Neural cell (in vitro differentiated cells): ENCODE measurements at regions not wholly inside any gene's neighbourhood (a gene's known extent, or its start where the extent isn't known, plus 50 kb on each side); places are given as distances from the start of the nearest gene placed in this dataset.
A peak's percentile ranks its signal among the peaks of the same experiment; 100 is the strongest.

Source experiments
- H2AFZ ChIP-seq: fragments of 200-600, 300-800 bp; sonication (generic), shearing (Covaris generic); 2 replicates; pipeline ENCODE4 v1.6.0; 2014; ENCODE audit warnings: low read depth, mild to moderate bottlenecking, antibody characterized with exemption, low read length, moderate library complexity
- H3F3A ChIP-seq: fragments of 200-600 bp; shearing (Covaris generic); 2 replicates; pipeline ENCODE4 v1.6.1; 2016; ENCODE audit warnings: mild to moderate bottlenecking, moderate library complexity, mixed read lengths, antibody characterized with exemption, low read length; ENCODE audit not compliant: insufficient read depth, poor library complexity, severe bottlenecking
- H3K27ac ChIP-seq: fragments of 200-600, 300-800 bp; sonication (generic), shearing (Covaris generic); 2 replicates; pipeline ENCODE4 v1.5.1; 2014; ENCODE audit warnings: mild to moderate bottlenecking, low read length, moderate library complexity
- H3K27me3 ChIP-seq: fragments of 300-800, 200-600 bp; sonication (generic), shearing (Covaris generic); 2 replicates; pipeline ENCODE4 v1.6.0; 2014; ENCODE audit warnings: mild to moderate bottlenecking, low read depth, low read length, moderate library complexity; ENCODE audit not compliant: insufficient read depth
- H3K36me3 ChIP-seq: fragments of 300-800, 200-600 bp; sonication (generic), shearing (Covaris generic); 2 replicates; pipeline ENCODE4 v1.5.1; 2014; ENCODE audit warnings: mild to moderate bottlenecking, antibody characterized with exemption, low read length, moderate library complexity; ENCODE audit not compliant: insufficient read depth
- H3K4me2 ChIP-seq: fragments of 300-800, 200-600 bp; sonication (generic), shearing (Covaris generic); 2 replicates; pipeline ENCODE4 v1.6.0; 2014; ENCODE audit warnings: mild to moderate bottlenecking, low read length
- H3K4me3 ChIP-seq: fragments of 300-800, 200-600 bp; sonication (generic), shearing (Covaris generic); 2 replicates; pipeline ENCODE4 v1.5.1; 2014; ENCODE audit warnings: mild to moderate bottlenecking, low read length, moderate library complexity
- H3K79me2 ChIP-seq: fragments of 200-600 bp; shearing (Covaris generic); replicated peaks from 2 replicates; pipeline ENCODE4 v1.6.0; 2014; ENCODE audit warnings: mild to moderate bottlenecking, low read length, moderate library complexity; ENCODE audit not compliant: insufficient read depth
- H3K9ac ChIP-seq: fragments of 300-800, 200-600 bp; sonication (generic), shearing (Covaris generic); 2 replicates; pipeline ENCODE4 v1.6.1; 2016; ENCODE audit warnings: mild to moderate bottlenecking, low read length, mixed read lengths
- H3K9me2 ChIP-seq: fragments of 200-600 bp; shearing (Covaris generic); 2 replicates; pipeline ENCODE4 v1.6.1; 2016; ENCODE audit warnings: mild to moderate bottlenecking, low read length, mixed read lengths; ENCODE audit not compliant: insufficient read depth
- H3K9me3 ChIP-seq: fragments of 200-600, 300-800 bp; sonication (generic), shearing (Covaris generic); 2 replicates; pipeline ENCODE4 v1.6.1; 2016; ENCODE audit warnings: mild to moderate bottlenecking, mixed run types, low read length, moderate library complexity, mixed read lengths
- H4K20me1 ChIP-seq: fragments of 200-600 bp; shearing (Covaris generic); 2 replicates; pipeline ENCODE4 v1.6.1; 2016; ENCODE audit warnings: mild to moderate bottlenecking, mixed run types; ENCODE audit not compliant: insufficient read depth
- EP300 ChIP-seq: fragments of 450-650 bp; conservative IDR thresholded peaks from 2 replicates; pipeline ENCODE4 v1.6.1; 2014; ENCODE audit warnings: antibody characterized with exemption, mild to moderate bottlenecking, moderate library complexity; ENCODE audit not compliant: poor library complexity, severe bottlenecking
- EZH2 ChIP-seq: fragments of 200-600, 300-800 bp; shearing (Covaris generic), sonication (generic); IDR thresholded peaks from 2 replicates; pipeline ENCODE4 v1.6.1; 2014; ENCODE audit warnings: antibody characterized with exemption, low read length, borderline replicate concordance, mild to moderate bottlenecking; ENCODE audit not compliant: insufficient read depth, poor library complexity, severe bottlenecking
- MXI1 ChIP-seq: fragments of 450-650 bp; conservative IDR thresholded peaks from 2 replicates; pipeline ENCODE4 v1.6.1; 2014; ENCODE audit warnings: antibody characterized with exemption, mild to moderate bottlenecking; ENCODE audit not compliant: poor library complexity, severe bottlenecking
- POLR2AphosphoS5 ChIP-seq: IDR thresholded peaks from 2 replicates; pipeline ENCODE4 v1.6.1; 2012
- RAD21 ChIP-seq: fragments of 450-650 bp; conservative IDR thresholded peaks from 2 replicates; pipeline ENCODE4 v1.6.1; 2014; ENCODE audit warnings: antibody characterized with exemption, mild to moderate bottlenecking, moderate library complexity
- SMC3 ChIP-seq: fragments of 450-650 bp; conservative IDR thresholded peaks from 2 replicates; pipeline ENCODE4 v1.6.1; 2014; ENCODE audit warnings: antibody characterized with exemption, mild to moderate bottlenecking, moderate library complexity; ENCODE audit not compliant: poor library complexity
- TAF1 ChIP-seq: IDR thresholded peaks from 2 replicates; pipeline ENCODE4 v1.6.1; 2012; ENCODE audit warnings: low read depth
- TF ChIP-seq, protein P1 (sequence below): fragments of 450-650 bp; IDR thresholded peaks from 2 replicates; pipeline ENCODE4 v1.5.1; 2014; ENCODE audit warnings: antibody characterized with exemption, mild to moderate bottlenecking, moderate library complexity; ENCODE audit not compliant: poor library complexity, severe bottlenecking
- TF ChIP-seq, protein P2 (sequence below): IDR thresholded peaks from 2 replicates; pipeline ENCODE4 v1.6.1; 2012; ENCODE audit warnings: borderline replicate concordance

DNA sequence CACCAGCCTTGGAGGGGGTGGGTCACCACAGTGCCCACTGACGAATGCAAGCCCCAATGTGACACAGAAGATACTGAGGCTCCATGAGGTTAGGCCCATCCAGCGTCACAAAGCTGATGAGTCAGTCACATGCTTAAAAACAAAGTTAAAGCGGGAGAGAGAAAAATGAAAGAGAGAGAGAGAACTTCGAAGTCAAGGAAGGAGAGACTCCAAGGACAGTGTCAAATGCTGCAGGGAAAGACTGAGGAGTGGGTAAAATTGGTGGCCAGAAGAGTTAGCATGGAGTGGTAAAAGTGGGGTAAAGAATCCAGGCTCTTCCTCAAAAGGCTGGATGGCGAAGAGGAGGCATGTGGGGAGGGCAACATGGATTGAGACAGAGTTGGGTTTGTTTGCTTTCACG is 201.9 kb upstream of the CCDC150 start:
- no peaks in the 10 kb centered on the region for H3K79me2 ChIP-seq
- H3K27me3 ChIP-seq, result no peaks in the 10 kb centered on the region
- no peaks in the 10 kb centered on the region for H4K20me1 ChIP-seq
- H3K9me3 ChIP-seq, result no peaks in the 10 kb centered on the region
- no peak overlapping the region for H2AFZ ChIP-seq
- H3F3A ChIP-seq, result no peaks in the 10 kb centered on the region
- H3K4me3 ChIP-seq, result no peak overlapping the region
- no peak overlapping the region for H3K4me2 ChIP-seq
- H3K27ac ChIP-seq, result no peak overlapping the region
- no peak overlapping the region for H3K9ac ChIP-seq
- H3K36me3 ChIP-seq, result peaks cover 4% of the 10 kb centered on the region
- no peak for TF ChIP-seq MXI1
- no peak for TF ChIP-seq TAF1
- no peak for TF ChIP-seq RAD21
- TF ChIP-seq EP300, result no peak
- TF ChIP-seq SMC3, result no peak
- TF ChIP-seq, protein P1, sequence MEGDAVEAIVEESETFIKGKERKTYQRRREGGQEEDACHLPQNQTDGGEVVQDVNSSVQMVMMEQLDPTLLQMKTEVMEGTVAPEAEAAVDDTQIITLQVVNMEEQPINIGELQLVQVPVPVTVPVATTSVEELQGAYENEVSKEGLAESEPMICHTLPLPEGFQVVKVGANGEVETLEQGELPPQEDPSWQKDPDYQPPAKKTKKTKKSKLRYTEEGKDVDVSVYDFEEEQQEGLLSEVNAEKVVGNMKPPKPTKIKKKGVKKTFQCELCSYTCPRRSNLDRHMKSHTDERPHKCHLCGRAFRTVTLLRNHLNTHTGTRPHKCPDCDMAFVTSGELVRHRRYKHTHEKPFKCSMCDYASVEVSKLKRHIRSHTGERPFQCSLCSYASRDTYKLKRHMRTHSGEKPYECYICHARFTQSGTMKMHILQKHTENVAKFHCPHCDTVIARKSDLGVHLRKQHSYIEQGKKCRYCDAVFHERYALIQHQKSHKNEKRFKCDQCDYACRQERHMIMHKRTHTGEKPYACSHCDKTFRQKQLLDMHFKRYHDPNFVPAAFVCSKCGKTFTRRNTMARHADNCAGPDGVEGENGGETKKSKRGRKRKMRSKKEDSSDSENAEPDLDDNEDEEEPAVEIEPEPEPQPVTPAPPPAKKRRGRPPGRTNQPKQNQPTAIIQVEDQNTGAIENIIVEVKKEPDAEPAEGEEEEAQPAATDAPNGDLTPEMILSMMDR, result no peak
- no peak for TF ChIP-seq POLR2AphosphoS5
- TF ChIP-seq, protein P2, sequence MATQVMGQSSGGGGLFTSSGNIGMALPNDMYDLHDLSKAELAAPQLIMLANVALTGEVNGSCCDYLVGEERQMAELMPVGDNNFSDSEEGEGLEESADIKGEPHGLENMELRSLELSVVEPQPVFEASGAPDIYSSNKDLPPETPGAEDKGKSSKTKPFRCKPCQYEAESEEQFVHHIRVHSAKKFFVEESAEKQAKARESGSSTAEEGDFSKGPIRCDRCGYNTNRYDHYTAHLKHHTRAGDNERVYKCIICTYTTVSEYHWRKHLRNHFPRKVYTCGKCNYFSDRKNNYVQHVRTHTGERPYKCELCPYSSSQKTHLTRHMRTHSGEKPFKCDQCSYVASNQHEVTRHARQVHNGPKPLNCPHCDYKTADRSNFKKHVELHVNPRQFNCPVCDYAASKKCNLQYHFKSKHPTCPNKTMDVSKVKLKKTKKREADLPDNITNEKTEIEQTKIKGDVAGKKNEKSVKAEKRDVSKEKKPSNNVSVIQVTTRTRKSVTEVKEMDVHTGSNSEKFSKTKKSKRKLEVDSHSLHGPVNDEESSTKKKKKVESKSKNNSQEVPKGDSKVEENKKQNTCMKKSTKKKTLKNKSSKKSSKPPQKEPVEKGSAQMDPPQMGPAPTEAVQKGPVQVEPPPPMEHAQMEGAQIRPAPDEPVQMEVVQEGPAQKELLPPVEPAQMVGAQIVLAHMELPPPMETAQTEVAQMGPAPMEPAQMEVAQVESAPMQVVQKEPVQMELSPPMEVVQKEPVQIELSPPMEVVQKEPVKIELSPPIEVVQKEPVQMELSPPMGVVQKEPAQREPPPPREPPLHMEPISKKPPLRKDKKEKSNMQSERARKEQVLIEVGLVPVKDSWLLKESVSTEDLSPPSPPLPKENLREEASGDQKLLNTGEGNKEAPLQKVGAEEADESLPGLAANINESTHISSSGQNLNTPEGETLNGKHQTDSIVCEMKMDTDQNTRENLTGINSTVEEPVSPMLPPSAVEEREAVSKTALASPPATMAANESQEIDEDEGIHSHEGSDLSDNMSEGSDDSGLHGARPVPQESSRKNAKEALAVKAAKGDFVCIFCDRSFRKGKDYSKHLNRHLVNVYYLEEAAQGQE, result no peak
- TF ChIP-seq EZH2, result no peak
- H3K9me2 ChIP-seq, result no peaks in the 10 kb centered on the region

DNA sequence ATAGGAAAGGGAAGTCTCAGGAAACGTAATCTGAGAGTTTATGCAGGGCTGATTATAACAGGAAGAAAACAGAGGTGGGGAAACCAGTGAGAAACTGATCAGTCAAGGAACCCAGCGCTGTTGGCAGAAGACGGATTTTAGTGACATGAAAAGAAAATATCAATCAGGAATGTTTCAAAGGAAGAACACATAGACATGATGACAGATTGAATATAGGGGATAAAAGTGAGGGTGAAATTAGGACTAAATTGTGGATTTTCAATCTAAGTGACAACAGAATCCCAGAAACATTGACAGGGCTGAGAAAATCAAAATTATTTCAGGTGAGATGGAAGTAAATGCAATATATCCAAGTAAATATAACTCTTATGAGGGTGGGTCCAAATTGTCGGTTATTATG is 199.8 kb upstream of the CCDC150 start:
- Histone ChIP-seq H3K36me3 (no peaks in the 10 kb centered on the region), H3K4me2 (no peak overlapping the region), H3K27me3 (no peaks in the 10 kb centered on the region), H3K9me3 (no peaks in the 10 kb centered on the region), H4K20me1 (no peaks in the 10 kb centered on the region), H2AFZ (no peak overlapping the region), H3K9ac (no peak overlapping the region), H3K27ac (no peak overlapping the region), H3K4me3 (no peak overlapping the region), H3K9me2 (no peaks in the 10 kb centered on the region), H3F3A (no peaks in the 10 kb centered on the region), H3K79me2 (no peaks in the 10 kb centered on the region)
- TF ChIP-seq, protein P1, result no peak
- TF ChIP-seq POLR2AphosphoS5 (peak; percentile 42), MXI1 (no peak), EP300 (peak; percentile 86), RAD21 (no peak)
- TF ChIP-seq, protein P2, result peak; percentile 98
